AG04450 (cell line): ENCODE measurements at regions not wholly inside any gene's neighbourhood (a gene's known extent, or its start where the extent isn't known, plus 50 kb on each side); places are given as distances from the start of the nearest gene placed in this dataset.

ENCODE experiments used
- CTCF ChIA-PET: fragments of 300-600, 350-600 bp; formaldehyde crosslinking; extraction: SDS; loops from one replicate; lab custom pipeline; 2022; ENCODE audit warnings: antibody characterized with exemption, inconsistent platforms; lab: Charles Lee
- POLR2A ChIA-PET: fragments of 350-600 bp; formaldehyde crosslinking; extraction: SDS; loops from one replicate; lab custom pipeline; 2021; ENCODE audit warnings: antibody characterized with exemption, inconsistent platforms; lab: Yijun Ruan, JAX
- DNase-seq: peaks from one replicate; pipeline ENCODE4 v3.0.0-alpha.2; 2011; ENCODE audit warnings: low read depth, low spot score
- H3K27ac ChIP-seq: one replicate; pipeline ENCODE4 v1.5.1; 2012; ENCODE audit warnings: low read depth, low read length, control low read depth
- H3K27me3 ChIP-seq: one replicate; pipeline ENCODE4 v1.6.0; 2012; ENCODE audit warnings: low read length; ENCODE audit not compliant: control insufficient read depth, insufficient read depth
- H3K4me3 ChIP-seq: 2 replicates; pipeline ENCODE4 v1.5.1; 2011; ENCODE audit warnings: mild to moderate bottlenecking, low read depth, low read length, control low read depth
- H3K9me3 ChIP-seq: 2 replicates; pipeline ENCODE4 v1.5.1; 2012; ENCODE audit warnings: low read length; ENCODE audit not compliant: control insufficient read depth, insufficient read depth
- CTCF ChIP-seq: IDR thresholded peaks from 2 replicates; pipeline ENCODE4 v1.5.1; 2011; ENCODE audit warnings: low read depth, low read length, control low read depth, inconsistent platforms

GRCh38 chr5:158380661-158381060, 521.7 kb upstream of the CLINT1 start:
- ChIA-PET CTCF (no interaction called here), POLR2A (interaction anchor here (0.5 kb wide), 1 partner anchor 15 kb away, joined by 4 read pairs; no protein-coding TSS in a partner anchor)
- H3K27ac ChIP-seq: no peak overlapping the region
- H3K4me3 ChIP-seq: no peak overlapping the region
- no peak for DNase-seq
- no peaks in the 10 kb centered on the region for H3K9me3 ChIP-seq
- no peak for TF ChIP-seq CTCF
- H3K27me3 ChIP-seq: no peaks in the 10 kb centered on the region

GRCh38 chr5:158378931-158379330, 520.0 kb upstream of the CLINT1 start:
- TF ChIP-seq CTCF: no peak
- no peak overlapping the region for H3K27ac ChIP-seq
- no peak for DNase-seq
- no peak overlapping the region for H3K4me3 ChIP-seq
- ChIA-PET POLR2A (no interaction called here), CTCF (no interaction called here)
- H3K9me3 ChIP-seq: no peaks in the 10 kb centered on the region
- H3K27me3 ChIP-seq: no peaks in the 10 kb centered on the region

- DNase-seq: no peak
- ChIA-PET POLR2A (no interaction called here), CTCF (interaction anchor here (1.5 kb wide), 1 partner anchor 302 kb away, joined by 3 read pairs; no protein-coding TSS in a partner anchor)
- Histone ChIP-seq H3K9me3 (no peaks in the 10 kb centered on the region), H3K4me3 (no peak overlapping the region), H3K27ac (no peak overlapping the region), H3K27me3 (no peaks in the 10 kb centered on the region)
- TF ChIP-seq CTCF: no peak
Measured at GRCh38 chr5:158376679-158377078, 517.7 kb upstream of the CLINT1 start.

GRCh38 chr5:158375531-158375930, 516.6 kb upstream of the CLINT1 start:
- Histone ChIP-seq H3K27me3 (no peaks in the 10 kb centered on the region), H3K27ac (no peak overlapping the region), H3K9me3 (no peaks in the 10 kb centered on the region), H3K4me3 (no peak overlapping the region)
- CTCF ChIA-PET: no interaction called here
- no peak for TF ChIP-seq CTCF
- POLR2A ChIA-PET: no interaction called here
- DNase-seq: no peak

GRCh38 chr5:158373608-158374395, 514.9 kb upstream of the CLINT1 start:
- no peak for DNase-seq
- H3K4me3 ChIP-seq: no peak overlapping the region
- TF ChIP-seq CTCF: no peak
- no peak overlapping the region for H3K27ac ChIP-seq
- ChIA-PET CTCF (no interaction called here), POLR2A (no interaction called here)
- no peaks in the 10 kb centered on the region for H3K27me3 ChIP-seq
- H3K9me3 ChIP-seq: no peaks in the 10 kb centered on the region
